PC-9 (cell line): ENCODE measurements at regions not wholly inside any gene's neighbourhood (a gene's known extent, or its start where the extent isn't known, plus 50 kb on each side); places are given as distances from the start of the nearest gene placed in this dataset.
A peak's percentile ranks its signal among the peaks of the same experiment; 100 is the strongest.

Experiments
- BruUV-seq: library from RNA; stranded (reverse); fragments of 400-500 nt; replicated peaks from 2 replicates; lab custom pipeline; 2021; lab: Mats Ljungman, UMichigan
- CTCF ChIA-PET: fragments of 300-600 bp; sonication (Branson Sonifier 250); formaldehyde crosslinking; loops from one replicate; lab custom pipeline; 2022; ENCODE audit warnings: antibody characterized with exemption; lab: Charles Lee
- POLR2A ChIA-PET: fragments of 300-600 bp; sonication (Branson Sonifier 250); formaldehyde crosslinking; loops from one replicate; lab custom pipeline; 2022; ENCODE audit warnings: antibody characterized with exemption; ENCODE audit not compliant: unreplicated experiment; lab: Charles Lee
- DNase-seq, 2 experiments: peaks; one replicate each; pipeline versions ENCODE4 v3.0.0 to v3.0.0-alpha.2; 2015 to 2022; ENCODE audit warnings: mixed read lengths in 1 of 2
- H2AFZ ChIP-seq: fragments of 200-600 bp; sonication (generic); 2 replicates; pipeline ENCODE4 v1.8.1; 2017; ENCODE audit warnings: antibody characterized with exemption
- H3F3A ChIP-seq: fragments of 200-600 bp; sonication (generic); 2 replicates; pipeline ENCODE4 v1.8.1; 2017; ENCODE audit warnings: antibody characterized with exemption, mild to moderate bottlenecking, low read depth; ENCODE audit not compliant: insufficient read depth
- H3K27ac ChIP-seq: fragments of 200-600 bp; sonication (generic); 2 replicates; pipeline ENCODE4 v1.6.1; 2016; ENCODE audit warnings: mixed run types
- H3K27me3 ChIP-seq: fragments of 200-600 bp; sonication (generic); 2 replicates; pipeline ENCODE4 v1.6.1; 2016; ENCODE audit warnings: low read depth, mixed run types; ENCODE audit not compliant: insufficient read depth
- H3K36me3 ChIP-seq: fragments of 200-600 bp; sonication (generic); 2 replicates; pipeline ENCODE4 v1.6.1; 2016; ENCODE audit warnings: low read depth, mixed run types
- H3K4me1 ChIP-seq: fragments of 200-600 bp; sonication (generic); replicated peaks from 2 replicates; pipeline ENCODE4 v1.6.1; 2016; ENCODE audit warnings: mixed run types; ENCODE audit not compliant: insufficient read depth
- H3K4me2 ChIP-seq: fragments of 200-600 bp; sonication (generic); 2 replicates; pipeline ENCODE4 v1.6.1; 2017; ENCODE audit warnings: mixed run types
- H3K4me3 ChIP-seq: fragments of 200-600 bp; sonication (generic); 2 replicates; pipeline ENCODE4 v1.6.1; 2016; ENCODE audit warnings: mixed run types
- H3K79me2 ChIP-seq: fragments of 200-600 bp; sonication (generic); 2 replicates; pipeline ENCODE4 v1.6.1; 2017; ENCODE audit warnings: low read depth, mixed run types
- H3K9me2 ChIP-seq: fragments of 200-600 bp; sonication (generic); 2 replicates; pipeline ENCODE4 v1.8.1; 2017; ENCODE audit warnings: mild to moderate bottlenecking; ENCODE audit not compliant: insufficient read depth
- H3K9me3 ChIP-seq: fragments of 200-600 bp; sonication (generic); 2 replicates; pipeline ENCODE4 v1.8.1; 2016; ENCODE audit warnings: low read depth; ENCODE audit not compliant: insufficient read depth
- H4K20me1 ChIP-seq: fragments of 200-600 bp; sonication (generic); 2 replicates; pipeline ENCODE4 v1.8.1; 2017; ENCODE audit not compliant: insufficient read depth
- EZH2 ChIP-seq: fragments of 200-600 bp; sonication (generic); IDR thresholded peaks from 2 replicates; pipeline ENCODE4 v1.8.0; 2017; ENCODE audit warnings: antibody characterized with exemption, low read depth
- intact Hi-C: fragments of 100-400 bp; cut with micrococcal nuclease; formaldehyde crosslinking; loops from one replicate; pipeline ENCODE4 v1.10.0; 2022; ENCODE audit not compliant: unreplicated experiment
- TF ChIP-seq, protein P1 (sequence below): fragments of 200-600 bp; sonication (generic); conservative IDR thresholded peaks from 2 replicates; pipeline ENCODE4 v1.6.1; 2017; ENCODE audit warnings: mixed run types, antibody characterized with exemption, mild to moderate bottlenecking, moderate library complexity

DNA sequence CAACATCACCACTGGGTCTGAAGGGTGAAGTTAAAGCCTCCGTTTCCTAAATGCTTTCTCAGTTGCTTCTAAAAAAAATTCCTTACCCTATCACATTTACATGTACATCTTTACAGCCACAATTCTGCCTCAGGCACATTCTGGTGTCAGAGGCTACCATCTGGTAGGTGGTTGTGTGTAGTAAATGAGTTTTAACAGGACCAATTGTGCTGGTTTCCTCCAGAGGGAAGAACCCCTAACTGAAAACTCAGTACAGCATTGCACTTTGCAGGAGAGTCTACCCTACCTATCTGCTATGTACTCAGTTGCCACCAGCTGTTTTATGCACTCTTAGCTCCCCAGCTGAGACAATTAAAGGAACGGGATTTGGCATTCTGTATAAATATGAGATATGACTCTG is 1576.5 kb downstream of the PCDH9 start:
- Histone ChIP-seq H3K4me1 (no peaks in the 10 kb centered on the region), H3K36me3 (no peaks in the 10 kb centered on the region), H3K27me3 (no peaks in the 10 kb centered on the region), H3K27ac (no peak overlapping the region), H3K9me2 (no peaks in the 10 kb centered on the region), H3K9me3 (no peaks in the 10 kb centered on the region), H2AFZ (no peak overlapping the region), H3K79me2 (no peaks in the 10 kb centered on the region), H3F3A (no peaks in the 10 kb centered on the region), H3K4me2 (no peak overlapping the region), H4K20me1 (no peaks in the 10 kb centered on the region), H3K4me3 (no peak overlapping the region)
- DNase-seq, result no peak
- ChIA-PET POLR2A (no interaction called here), CTCF (no interaction called here)
- intact Hi-C loops, result loop anchor here (10.0 kb wide), 2 partner anchors 311 to 1581 kb away; partner anchors contain the start of gene PCDH9
- no peak for TF ChIP-seq EZH2
- TF ChIP-seq, protein P1, sequence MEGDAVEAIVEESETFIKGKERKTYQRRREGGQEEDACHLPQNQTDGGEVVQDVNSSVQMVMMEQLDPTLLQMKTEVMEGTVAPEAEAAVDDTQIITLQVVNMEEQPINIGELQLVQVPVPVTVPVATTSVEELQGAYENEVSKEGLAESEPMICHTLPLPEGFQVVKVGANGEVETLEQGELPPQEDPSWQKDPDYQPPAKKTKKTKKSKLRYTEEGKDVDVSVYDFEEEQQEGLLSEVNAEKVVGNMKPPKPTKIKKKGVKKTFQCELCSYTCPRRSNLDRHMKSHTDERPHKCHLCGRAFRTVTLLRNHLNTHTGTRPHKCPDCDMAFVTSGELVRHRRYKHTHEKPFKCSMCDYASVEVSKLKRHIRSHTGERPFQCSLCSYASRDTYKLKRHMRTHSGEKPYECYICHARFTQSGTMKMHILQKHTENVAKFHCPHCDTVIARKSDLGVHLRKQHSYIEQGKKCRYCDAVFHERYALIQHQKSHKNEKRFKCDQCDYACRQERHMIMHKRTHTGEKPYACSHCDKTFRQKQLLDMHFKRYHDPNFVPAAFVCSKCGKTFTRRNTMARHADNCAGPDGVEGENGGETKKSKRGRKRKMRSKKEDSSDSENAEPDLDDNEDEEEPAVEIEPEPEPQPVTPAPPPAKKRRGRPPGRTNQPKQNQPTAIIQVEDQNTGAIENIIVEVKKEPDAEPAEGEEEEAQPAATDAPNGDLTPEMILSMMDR, result no peak
- no TSS peak for BruUV-seq

DNA sequence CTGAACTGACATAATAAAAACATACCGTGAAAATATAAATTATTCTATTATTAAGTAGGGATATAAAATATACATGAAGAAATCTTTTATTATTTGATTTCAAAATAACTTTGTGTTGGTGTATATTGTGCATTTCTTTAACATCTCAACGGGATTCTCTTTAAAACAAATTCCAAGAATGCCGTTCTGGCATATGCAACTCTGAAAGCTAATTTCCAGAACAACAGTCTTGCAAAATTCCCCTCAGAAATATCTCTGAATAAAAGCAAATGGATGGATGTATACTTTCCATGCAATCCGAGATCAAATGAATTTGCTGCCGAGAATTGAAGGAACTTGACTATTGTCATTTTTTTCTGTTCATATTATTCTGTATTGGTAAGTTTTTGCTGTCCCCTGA is 1579.8 kb downstream of the PCDH9 start:
- TF ChIP-seq, protein P1, result no peak
- TF ChIP-seq EZH2, result no peak
- Histone ChIP-seq H3K36me3 (no peaks in the 10 kb centered on the region), H3F3A (no peaks in the 10 kb centered on the region), H2AFZ (no peak overlapping the region), H4K20me1 (no peaks in the 10 kb centered on the region), H3K4me2 (no peak overlapping the region), H3K4me1 (no peaks in the 10 kb centered on the region), H3K27ac (no peak overlapping the region), H3K27me3 (no peaks in the 10 kb centered on the region), H3K4me3 (no peak overlapping the region), H3K9me2 (no peaks in the 10 kb centered on the region), H3K79me2 (no peaks in the 10 kb centered on the region), H3K9me3 (no peaks in the 10 kb centered on the region)
- CTCF ChIA-PET, result no interaction called here
- no TSS peak for BruUV-seq
- no peak for DNase-seq
- intact Hi-C loops, result loop anchor here (10.0 kb wide), 2 partner anchors 314 to 1584 kb away; partner anchors contain the start of gene PCDH9
- POLR2A ChIA-PET, result no interaction called here

DNA sequence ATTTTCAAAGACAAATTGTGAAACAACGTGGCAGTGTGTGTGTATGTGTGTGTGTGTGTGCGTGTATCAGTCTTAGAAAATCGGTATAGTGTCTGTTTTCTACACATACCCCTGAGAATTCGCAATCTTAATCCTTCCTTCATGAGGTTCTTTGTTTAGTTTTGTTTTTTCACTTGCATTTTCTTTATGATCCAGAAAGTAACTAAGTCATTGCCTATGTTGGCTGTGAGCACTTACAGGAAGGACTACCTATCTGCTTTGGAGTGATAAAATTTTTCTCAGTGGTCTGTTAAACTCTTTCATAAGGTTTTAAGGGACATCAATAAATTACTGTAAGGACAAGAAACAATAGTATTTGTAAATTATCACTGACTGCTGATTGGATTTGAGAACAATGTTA is 1587.1 kb downstream of the PCDH9 start:
- ChIA-PET CTCF (no interaction called here), POLR2A (no interaction called here)
- Histone ChIP-seq H3K36me3 (no peaks in the 10 kb centered on the region), H3F3A (no peaks in the 10 kb centered on the region), H3K9me3 (no peaks in the 10 kb centered on the region), H3K4me1 (no peaks in the 10 kb centered on the region), H3K4me2 (no peak overlapping the region), H2AFZ (peak overlapping the region; percentile 52; the same call in 1 of the 2 replicates), H3K9me2 (no peaks in the 10 kb centered on the region), H3K79me2 (no peaks in the 10 kb centered on the region), H3K4me3 (no peak overlapping the region), H3K27ac (no peak overlapping the region), H4K20me1 (no peaks in the 10 kb centered on the region), H3K27me3 (no peaks in the 10 kb centered on the region)
- no peak for TF ChIP-seq EZH2
- TF ChIP-seq, protein P1, result no peak
- intact Hi-C loops, result loop anchor here (10.0 kb wide), 1 partner anchor 1188 kb away; no protein-coding TSS in a partner anchor
- DNase-seq, result no peak
- BruUV-seq, result no TSS peak
